ENCODE measurements at regions not wholly inside any gene's neighbourhood (a gene's known extent, or its start where the extent isn't known, plus 50 kb on each side); places are given as distances from the start of the nearest gene placed in this dataset.
"Not testable (repeated sequence)": the region's sequence is repeated elsewhere in the genome, so short reads cannot be mapped to it uniquely, and the experiment has no call there.

GRCh38 chr11:81569999-81570398, 1163.7 kb downstream of the FAM181B start:
- no peaks in the 10 kb centered on the region for H3K36me3 ChIP-seq
- no peak overlapping the region for H3K4me3 ChIP-seq
- DNase-seq = no peak
- no peak overlapping the region for H3K27ac ChIP-seq
- no peak for TF ChIP-seq POLR2A (IDR thresholded peaks at IDR 0.05)
- TF ChIP-seq, protein P1, sequence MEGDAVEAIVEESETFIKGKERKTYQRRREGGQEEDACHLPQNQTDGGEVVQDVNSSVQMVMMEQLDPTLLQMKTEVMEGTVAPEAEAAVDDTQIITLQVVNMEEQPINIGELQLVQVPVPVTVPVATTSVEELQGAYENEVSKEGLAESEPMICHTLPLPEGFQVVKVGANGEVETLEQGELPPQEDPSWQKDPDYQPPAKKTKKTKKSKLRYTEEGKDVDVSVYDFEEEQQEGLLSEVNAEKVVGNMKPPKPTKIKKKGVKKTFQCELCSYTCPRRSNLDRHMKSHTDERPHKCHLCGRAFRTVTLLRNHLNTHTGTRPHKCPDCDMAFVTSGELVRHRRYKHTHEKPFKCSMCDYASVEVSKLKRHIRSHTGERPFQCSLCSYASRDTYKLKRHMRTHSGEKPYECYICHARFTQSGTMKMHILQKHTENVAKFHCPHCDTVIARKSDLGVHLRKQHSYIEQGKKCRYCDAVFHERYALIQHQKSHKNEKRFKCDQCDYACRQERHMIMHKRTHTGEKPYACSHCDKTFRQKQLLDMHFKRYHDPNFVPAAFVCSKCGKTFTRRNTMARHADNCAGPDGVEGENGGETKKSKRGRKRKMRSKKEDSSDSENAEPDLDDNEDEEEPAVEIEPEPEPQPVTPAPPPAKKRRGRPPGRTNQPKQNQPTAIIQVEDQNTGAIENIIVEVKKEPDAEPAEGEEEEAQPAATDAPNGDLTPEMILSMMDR (IDR thresholded peaks at IDR 0.05) = no peak
- H3K27me3 ChIP-seq = no peaks in the 10 kb centered on the region
- H3K4me1 ChIP-seq = no peaks in the 10 kb centered on the region
- H3K9me3 ChIP-seq = no peaks in the 10 kb centered on the region

- no peaks in the 10 kb centered on the region for H3K4me1 ChIP-seq
- H3K9me3 ChIP-seq = no peaks in the 10 kb centered on the region
- no peak overlapping the region for H3K27ac ChIP-seq
- no peak for DNase-seq
- no peaks in the 10 kb centered on the region for H3K36me3 ChIP-seq
- no peak overlapping the region for H3K4me3 ChIP-seq
- H3K27me3 ChIP-seq = no peaks in the 10 kb centered on the region
- TF ChIP-seq, protein P1 (IDR thresholded peaks at IDR 0.05) = no peak
- TF ChIP-seq POLR2A (IDR thresholded peaks at IDR 0.05) = no peak
These were observed 1164.7 kb downstream of the FAM181B start for GRCh38 chr11:81568918-81569317.

GRCh38 chr11:81548123-81548522, 1185.5 kb downstream of the FAM181B start:
- Histone ChIP-seq H3K9me3 (no peaks in the 10 kb centered on the region), H3K27me3 (no peaks in the 10 kb centered on the region), H3K27ac (no peak overlapping the region), H3K36me3 (no peaks in the 10 kb centered on the region), H3K4me1 (no peaks in the 10 kb centered on the region), H3K4me3 (no peak overlapping the region)
- no peak for DNase-seq
- TF ChIP-seq, protein P1 (IDR thresholded peaks at IDR 0.05) = no peak
- no peak for TF ChIP-seq POLR2A (IDR thresholded peaks at IDR 0.05)

DNA sequence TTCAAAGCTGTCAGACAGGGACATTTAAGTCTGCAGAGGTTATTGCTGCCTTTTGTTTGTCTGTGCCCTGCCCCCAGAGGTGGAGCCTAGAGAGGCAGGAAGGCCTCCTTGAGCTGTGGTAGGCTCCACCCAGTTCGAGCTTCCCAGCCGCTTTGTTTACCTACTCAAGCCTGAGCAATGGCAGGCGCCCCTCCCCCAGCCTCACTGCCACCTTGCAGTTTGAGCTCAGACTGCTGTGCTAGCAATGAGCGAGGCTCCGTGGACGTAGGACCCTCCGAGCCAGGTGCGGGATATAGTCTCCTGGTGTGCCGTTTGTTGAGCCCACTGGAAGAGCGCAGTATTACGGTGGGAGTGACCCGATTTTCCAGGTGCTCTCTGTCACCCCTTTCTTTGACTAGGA, 1193.9 kb downstream of the FAM181B start:
- not testable (repeated sequence) for H3K27me3 ChIP-seq, H3K27ac ChIP-seq, H3K4me3 ChIP-seq, H3K4me1 ChIP-seq, H3K9me3 ChIP-seq, DNase-seq, H3K36me3 ChIP-seq

DNA sequence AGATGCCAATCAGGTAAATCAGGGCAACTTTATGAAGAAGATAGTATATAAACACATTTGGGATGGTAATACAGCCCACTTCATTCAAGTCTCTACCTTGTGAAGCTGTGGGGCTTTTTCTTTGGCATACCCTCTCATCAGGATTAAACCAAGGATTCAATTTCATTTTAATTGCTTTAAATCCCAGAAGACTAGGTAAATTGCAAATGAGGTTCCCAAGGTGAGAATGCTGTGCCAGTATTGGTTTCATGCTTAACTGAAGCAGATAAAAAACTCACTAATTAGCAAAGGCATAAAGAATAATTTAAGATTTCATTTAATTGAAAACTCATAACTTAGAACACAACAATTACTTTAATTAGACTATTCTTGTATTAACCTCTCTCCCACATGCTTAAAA, 1218.1 kb downstream of the FAM181B start:
- TF ChIP-seq POLR2A (IDR thresholded peaks at IDR 0.05) = no peak
- TF ChIP-seq, protein P1 (IDR thresholded peaks at IDR 0.05) = no peak
- H3K27ac ChIP-seq = no peak overlapping the region
- H3K27me3 ChIP-seq = no peaks in the 10 kb centered on the region
- DNase-seq = no peak
- H3K9me3 ChIP-seq = no peaks in the 10 kb centered on the region
- no peaks in the 10 kb centered on the region for H3K36me3 ChIP-seq
- H3K4me1 ChIP-seq = no peaks in the 10 kb centered on the region
- H3K4me3 ChIP-seq = no peak overlapping the region

- Histone ChIP-seq H3K4me3 (no peak overlapping the region), H3K27me3 (no peaks in the 10 kb centered on the region), H3K4me1 (no peaks in the 10 kb centered on the region), H3K36me3 (no peaks in the 10 kb centered on the region), H3K27ac (no peak overlapping the region), H3K9me3 (no peaks in the 10 kb centered on the region)
- DNase-seq = no peak
- TF ChIP-seq, protein P1 (IDR thresholded peaks at IDR 0.05) = peak in 4 of 6 experiments; percentile 42 to 52 (median 49)
- no peak for TF ChIP-seq POLR2A (IDR thresholded peaks at IDR 0.05)
These were observed 1236.4 kb downstream of the FAM181B start for GRCh38 chr11:81497202-81497804.

Data from Peyer's patch (tissue), 4 donors.